ENCODE measurements at regions not wholly inside any gene's neighbourhood (a gene's known extent, or its start where the extent isn't known, plus 50 kb on each side); places are given as distances from the start of the nearest gene placed in this dataset.
"Not testable (repeated sequence)": the region's sequence is repeated elsewhere in the genome, so short reads cannot be mapped to it uniquely, and the experiment has no call there.

GRCh38 chr15:84388638-84389037, 153.1 kb downstream of the GOLGA6L4 start:
- TF ChIP-seq, protein P1, sequence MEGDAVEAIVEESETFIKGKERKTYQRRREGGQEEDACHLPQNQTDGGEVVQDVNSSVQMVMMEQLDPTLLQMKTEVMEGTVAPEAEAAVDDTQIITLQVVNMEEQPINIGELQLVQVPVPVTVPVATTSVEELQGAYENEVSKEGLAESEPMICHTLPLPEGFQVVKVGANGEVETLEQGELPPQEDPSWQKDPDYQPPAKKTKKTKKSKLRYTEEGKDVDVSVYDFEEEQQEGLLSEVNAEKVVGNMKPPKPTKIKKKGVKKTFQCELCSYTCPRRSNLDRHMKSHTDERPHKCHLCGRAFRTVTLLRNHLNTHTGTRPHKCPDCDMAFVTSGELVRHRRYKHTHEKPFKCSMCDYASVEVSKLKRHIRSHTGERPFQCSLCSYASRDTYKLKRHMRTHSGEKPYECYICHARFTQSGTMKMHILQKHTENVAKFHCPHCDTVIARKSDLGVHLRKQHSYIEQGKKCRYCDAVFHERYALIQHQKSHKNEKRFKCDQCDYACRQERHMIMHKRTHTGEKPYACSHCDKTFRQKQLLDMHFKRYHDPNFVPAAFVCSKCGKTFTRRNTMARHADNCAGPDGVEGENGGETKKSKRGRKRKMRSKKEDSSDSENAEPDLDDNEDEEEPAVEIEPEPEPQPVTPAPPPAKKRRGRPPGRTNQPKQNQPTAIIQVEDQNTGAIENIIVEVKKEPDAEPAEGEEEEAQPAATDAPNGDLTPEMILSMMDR (IDR thresholded peaks at IDR 0.05), result not testable (repeated sequence)
- TF ChIP-seq POLR2A (IDR thresholded peaks at IDR 0.05), result not testable (repeated sequence)
